ENCODE measurements at regions not wholly inside any gene's neighbourhood (a gene's known extent, or its start where the extent isn't known, plus 50 kb on each side); places are given as distances from the start of the nearest gene placed in this dataset.

- intact Hi-C loops (cut with DNase I): no loop called here
- Histone ChIP-seq H3K4me1 (no peaks in the 10 kb centered on the region), H3K27ac (no peak overlapping the region), H3K9me3 (no peaks in the 10 kb centered on the region), H3K36me3 (no peaks in the 10 kb centered on the region), H3K4me3 (replicated peaks in 1 of 3) (no peak overlapping the region), H3K27me3 (no peaks in the 10 kb centered on the region)
- TF ChIP-seq, protein P1, sequence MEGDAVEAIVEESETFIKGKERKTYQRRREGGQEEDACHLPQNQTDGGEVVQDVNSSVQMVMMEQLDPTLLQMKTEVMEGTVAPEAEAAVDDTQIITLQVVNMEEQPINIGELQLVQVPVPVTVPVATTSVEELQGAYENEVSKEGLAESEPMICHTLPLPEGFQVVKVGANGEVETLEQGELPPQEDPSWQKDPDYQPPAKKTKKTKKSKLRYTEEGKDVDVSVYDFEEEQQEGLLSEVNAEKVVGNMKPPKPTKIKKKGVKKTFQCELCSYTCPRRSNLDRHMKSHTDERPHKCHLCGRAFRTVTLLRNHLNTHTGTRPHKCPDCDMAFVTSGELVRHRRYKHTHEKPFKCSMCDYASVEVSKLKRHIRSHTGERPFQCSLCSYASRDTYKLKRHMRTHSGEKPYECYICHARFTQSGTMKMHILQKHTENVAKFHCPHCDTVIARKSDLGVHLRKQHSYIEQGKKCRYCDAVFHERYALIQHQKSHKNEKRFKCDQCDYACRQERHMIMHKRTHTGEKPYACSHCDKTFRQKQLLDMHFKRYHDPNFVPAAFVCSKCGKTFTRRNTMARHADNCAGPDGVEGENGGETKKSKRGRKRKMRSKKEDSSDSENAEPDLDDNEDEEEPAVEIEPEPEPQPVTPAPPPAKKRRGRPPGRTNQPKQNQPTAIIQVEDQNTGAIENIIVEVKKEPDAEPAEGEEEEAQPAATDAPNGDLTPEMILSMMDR (IDR thresholded peaks at IDR 0.05): no peak
- no peak for TF ChIP-seq POLR2A (IDR thresholded peaks at IDR 0.05)
- 81 to 84% methylated on average over 3 of the region's 3 CpGs for WGBS, 2 donors
- no peak for DNase-seq
Measured at GRCh38 chr14:97618401-97618800, 821.2 kb downstream of the VRK1 start.

DNA sequence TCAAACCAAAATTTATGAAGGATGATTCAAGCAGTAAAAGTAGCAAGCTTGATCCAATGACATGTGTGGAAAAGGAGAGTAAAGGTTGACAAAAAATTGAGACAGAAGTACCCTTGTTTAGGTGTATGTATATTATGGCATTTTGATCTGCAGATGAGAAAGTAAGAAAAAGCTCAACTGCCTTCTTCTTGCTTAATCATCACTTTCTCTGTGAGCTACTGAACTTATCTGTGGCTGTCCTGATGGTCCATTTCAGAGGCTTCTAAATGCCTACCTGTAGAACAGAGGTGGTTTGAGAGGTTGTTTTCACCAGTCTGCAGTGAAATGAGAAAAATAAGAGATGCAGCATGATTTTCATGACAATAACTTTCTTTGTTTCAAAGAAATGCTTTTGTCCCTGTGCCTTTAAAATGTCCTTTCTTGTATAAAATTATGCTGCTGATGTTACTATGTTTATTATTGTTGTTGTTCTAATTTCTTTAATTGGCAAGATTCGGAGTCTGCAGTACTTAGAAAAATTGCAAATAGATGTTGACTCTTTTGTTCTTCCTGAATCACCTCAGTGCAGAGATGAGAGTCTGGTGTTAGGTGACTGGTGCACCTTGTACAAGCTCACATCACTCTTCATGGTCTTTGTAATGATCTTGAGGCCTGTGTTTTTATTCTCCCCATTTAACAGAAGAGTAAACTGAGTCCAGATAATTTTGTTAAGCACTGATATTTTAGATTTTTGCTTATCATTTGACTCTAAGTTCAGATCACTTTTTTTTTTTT is 821.9 kb downstream of the VRK1 start:
- 71 to 84% methylated on average over 1 of the region's 1 CpG for WGBS, 2 donors
- no peak overlapping the region for H3K4me3 ChIP-seq (replicated peaks in 1 of 3)
- no peak for DNase-seq
- no peaks in the 10 kb centered on the region for H3K4me1 ChIP-seq
- no peaks in the 10 kb centered on the region for H3K36me3 ChIP-seq
- no peak overlapping the region for H3K27ac ChIP-seq
- no peaks in the 10 kb centered on the region for H3K9me3 ChIP-seq
- no peaks in the 10 kb centered on the region for H3K27me3 ChIP-seq
- no peak for TF ChIP-seq POLR2A (IDR thresholded peaks at IDR 0.05)
- TF ChIP-seq, protein P1 (IDR thresholded peaks at IDR 0.05): no peak
- intact Hi-C loops (cut with DNase I): no loop called here

DNA sequence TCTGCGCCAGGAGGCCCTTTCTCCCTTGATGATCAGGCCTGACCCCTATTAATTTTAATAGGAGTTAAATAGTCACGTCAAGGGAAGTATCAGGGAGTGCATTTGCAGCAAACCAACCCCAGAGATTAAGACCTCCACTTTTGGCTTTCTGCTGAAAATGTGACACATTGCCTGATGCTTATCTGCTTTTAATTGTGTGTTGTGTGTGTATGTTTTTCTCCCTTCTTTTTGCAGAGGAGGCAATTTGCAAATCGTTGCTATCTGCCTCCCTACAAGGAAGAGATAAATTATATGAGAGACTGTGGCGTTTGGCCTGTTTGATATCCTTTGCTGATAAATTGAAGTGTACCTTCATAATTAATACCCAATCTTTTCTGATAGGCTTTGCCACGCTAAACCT is 822.9 kb downstream of the VRK1 start:
- H3K9me3 ChIP-seq: no peaks in the 10 kb centered on the region
- no peaks in the 10 kb centered on the region for H3K36me3 ChIP-seq
- H3K27ac ChIP-seq: no peak overlapping the region
- no peaks in the 10 kb centered on the region for H3K27me3 ChIP-seq
- no peak for DNase-seq
- H3K4me1 ChIP-seq: no peaks in the 10 kb centered on the region
- no peak for TF ChIP-seq POLR2A (IDR thresholded peaks at IDR 0.05)
- TF ChIP-seq, protein P1 (IDR thresholded peaks at IDR 0.05): no peak
- intact Hi-C loops (cut with DNase I): no loop called here
- WGBS, 2 donors: 54 to 62% methylated on average over 5 of the region's 5 CpGs
- no peak overlapping the region for H3K4me3 ChIP-seq (replicated peaks in 1 of 3)

- no peaks in the 10 kb centered on the region for H3K36me3 ChIP-seq
- H3K27me3 ChIP-seq: no peaks in the 10 kb centered on the region
- no peak for DNase-seq
- intact Hi-C loops (cut with DNase I): no loop called here
- no peak overlapping the region for H3K27ac ChIP-seq
- H3K4me3 ChIP-seq (replicated peaks in 1 of 3): no peak overlapping the region
- no peaks in the 10 kb centered on the region for H3K4me1 ChIP-seq
- 91 to 96% methylated on average over 1 of the region's 1 CpG for WGBS, 2 donors
- H3K9me3 ChIP-seq: no peaks in the 10 kb centered on the region
- TF ChIP-seq, protein P1 (IDR thresholded peaks at IDR 0.05): no peak
- TF ChIP-seq POLR2A (IDR thresholded peaks at IDR 0.05): no peak
Measured at GRCh38 chr14:97624985-97625384, 827.8 kb downstream of the VRK1 start.

DNA sequence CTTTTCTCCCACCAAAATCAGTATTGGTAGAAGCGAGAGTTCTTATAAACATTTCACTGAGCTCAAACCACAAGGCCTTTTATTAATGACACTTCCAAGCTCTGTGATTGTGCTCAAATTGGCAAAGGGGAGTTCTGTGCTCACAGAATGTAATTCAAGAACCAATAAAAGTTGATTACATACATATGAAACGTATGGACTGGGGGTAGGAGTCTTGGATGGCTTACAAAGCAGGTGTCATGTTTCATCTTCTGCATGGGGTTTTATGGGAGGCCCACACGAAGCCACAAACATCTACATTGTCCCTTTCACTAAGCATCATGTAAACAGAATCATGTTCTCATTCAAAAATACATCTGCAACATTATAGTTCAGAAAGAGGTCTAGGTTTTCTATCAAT is 828.3 kb downstream of the VRK1 start:
- H3K9me3 ChIP-seq: no peaks in the 10 kb centered on the region
- no peak overlapping the region for H3K4me3 ChIP-seq (replicated peaks in 1 of 3)
- DNase-seq: no peak
- intact Hi-C loops (cut with DNase I): no loop called here
- no peaks in the 10 kb centered on the region for H3K4me1 ChIP-seq
- no peak overlapping the region for H3K27ac ChIP-seq
- TF ChIP-seq, protein P1 (IDR thresholded peaks at IDR 0.05): no peak
- TF ChIP-seq POLR2A (IDR thresholded peaks at IDR 0.05): no peak
- H3K36me3 ChIP-seq: no peaks in the 10 kb centered on the region
- no peaks in the 10 kb centered on the region for H3K27me3 ChIP-seq
- WGBS, 2 donors: 58 to 59% methylated on average over 3 of the region's 3 CpGs
